RKO (cell line): ENCODE measurements at regions not wholly inside any gene's neighbourhood (a gene's known extent, or its start where the extent isn't known, plus 50 kb on each side); places are given as distances from the start of the nearest gene placed in this dataset.
A peak's percentile ranks its signal among the peaks of the same experiment; 100 is the strongest.
"Not testable (repeated sequence)": the region's sequence is repeated elsewhere in the genome, so short reads cannot be mapped to it uniquely, and the experiment has no call there.

ENCODE experiments used
- DNase-seq: peaks from one replicate; pipeline ENCODE4 v3.0.0-alpha.2; 2016; ENCODE audit warnings: low spot score

GRCh38 chr2:156254637-156255067, 77.9 kb downstream of the NR4A2 start:
- DNase-seq = not testable (repeated sequence)

GRCh38 chr2:156253765-156254164, 78.8 kb downstream of the NR4A2 start:
- DNase-seq = no peak

- no peak for DNase-seq
Observed at GRCh38 chr2:156242874-156243273, 89.6 kb downstream of the NR4A2 start.

GRCh38 chr2:156237558-156237957, 95.0 kb downstream of the NR4A2 start:
- DNase-seq = no peak

DNA sequence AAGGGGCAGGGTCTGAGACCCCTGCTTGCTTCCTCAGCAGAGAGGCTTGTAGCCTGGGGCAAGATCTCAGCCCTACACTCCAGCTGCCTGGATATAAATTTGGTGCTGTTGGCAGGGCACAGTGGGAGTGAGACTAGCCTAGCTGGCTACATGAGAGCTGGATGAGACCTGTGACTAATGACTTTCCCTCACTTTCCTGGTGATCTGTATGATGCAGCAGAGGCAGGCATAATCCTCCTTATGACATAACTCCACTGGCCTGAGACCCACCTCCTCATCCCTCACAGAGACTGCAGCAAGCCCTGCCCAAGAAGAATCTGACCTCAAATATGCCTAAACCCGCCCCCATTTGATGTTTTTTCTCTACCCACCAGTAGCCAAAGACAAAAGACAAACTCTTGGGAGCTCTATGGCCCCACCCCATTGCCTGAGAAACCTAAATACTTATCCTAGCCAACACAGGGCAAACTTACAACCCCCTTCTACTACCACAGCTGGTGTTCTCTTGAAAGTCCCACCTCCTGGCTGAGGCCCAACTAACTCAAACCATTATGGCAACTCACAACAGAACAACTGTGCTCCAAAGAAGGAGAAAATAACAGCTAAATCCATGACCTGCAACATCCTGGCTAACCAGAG, 102.7 kb downstream of the NR4A2 start:
- DNase-seq = no peak

DNA sequence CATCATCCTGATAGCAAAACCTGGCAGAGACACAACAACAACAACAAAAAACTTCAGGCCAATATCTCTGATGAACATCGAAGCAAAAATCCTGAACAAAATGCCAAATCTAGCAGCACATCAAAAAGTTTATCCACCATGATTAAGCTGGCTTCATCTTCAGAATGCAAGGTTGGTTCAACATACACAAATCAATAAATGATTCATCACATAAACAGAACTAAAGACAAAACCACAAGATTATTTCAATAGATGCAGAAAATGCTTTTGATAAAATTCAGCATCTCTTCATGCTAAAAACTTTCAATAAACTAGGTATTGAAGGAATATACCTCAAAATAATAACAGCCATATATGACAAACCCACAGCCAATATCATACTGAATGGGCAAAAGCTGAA, 109.2 kb downstream of the NR4A2 start:
- not testable (repeated sequence) for DNase-seq

GRCh38 chr2:156221703-156222102, 110.8 kb downstream of the NR4A2 start:
- DNase-seq = no peak

DNA sequence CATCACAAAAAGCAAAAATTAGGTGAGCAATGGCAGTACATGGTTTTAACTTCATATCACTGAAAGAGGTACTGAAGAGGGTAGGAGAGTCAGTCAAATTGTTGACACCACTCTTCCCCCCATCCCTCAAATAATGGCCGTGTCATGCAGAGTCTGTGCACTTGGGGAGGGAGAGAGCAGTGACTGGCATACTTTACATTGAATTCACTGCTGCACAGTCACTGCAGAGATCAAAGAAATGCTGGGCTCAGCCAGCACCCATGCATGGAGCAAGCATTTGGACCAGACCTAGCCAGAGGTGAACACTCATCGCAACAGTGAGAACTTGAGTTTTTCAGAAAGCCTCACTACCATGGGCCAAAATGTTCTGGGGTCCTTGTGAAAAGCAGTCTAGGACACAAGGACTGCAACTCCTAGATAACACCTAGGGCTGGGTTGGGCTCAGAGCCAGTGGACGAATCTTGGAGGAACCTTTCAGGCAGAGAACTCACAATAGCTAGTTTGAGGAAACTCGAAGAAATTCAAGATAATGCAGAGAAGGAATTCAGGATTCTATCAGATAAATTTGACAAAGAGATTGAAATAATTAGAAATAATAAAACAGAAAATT, 112.9 kb downstream of the NR4A2 start:
- DNase-seq = no peak

GRCh38 chr2:156215656-156216055, 116.9 kb downstream of the NR4A2 start:
- DNase-seq = peak; percentile 12

DNA sequence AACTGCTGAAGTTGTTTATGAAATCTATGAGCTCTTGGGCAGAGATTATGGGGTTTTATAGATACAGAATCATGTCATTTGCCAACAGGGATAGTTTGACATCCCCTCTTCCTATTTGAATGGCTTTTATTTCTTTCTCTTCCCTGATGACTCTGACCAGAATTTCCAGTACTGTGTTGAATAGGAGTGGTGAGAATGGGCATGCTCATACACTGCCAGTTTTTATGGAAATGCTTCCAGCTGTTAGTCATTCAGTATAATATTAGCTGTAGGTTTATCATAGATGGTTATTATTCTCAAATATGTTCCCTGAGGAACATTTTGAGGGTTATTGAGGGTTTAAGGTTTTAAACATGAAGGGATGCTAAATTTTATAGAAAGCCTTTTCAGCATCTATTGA, 121.2 kb downstream of the NR4A2 start:
- no peak for DNase-seq

- no peak for DNase-seq
Observed at GRCh38 chr2:156206355-156206754, 126.2 kb downstream of the NR4A2 start.

DNA sequence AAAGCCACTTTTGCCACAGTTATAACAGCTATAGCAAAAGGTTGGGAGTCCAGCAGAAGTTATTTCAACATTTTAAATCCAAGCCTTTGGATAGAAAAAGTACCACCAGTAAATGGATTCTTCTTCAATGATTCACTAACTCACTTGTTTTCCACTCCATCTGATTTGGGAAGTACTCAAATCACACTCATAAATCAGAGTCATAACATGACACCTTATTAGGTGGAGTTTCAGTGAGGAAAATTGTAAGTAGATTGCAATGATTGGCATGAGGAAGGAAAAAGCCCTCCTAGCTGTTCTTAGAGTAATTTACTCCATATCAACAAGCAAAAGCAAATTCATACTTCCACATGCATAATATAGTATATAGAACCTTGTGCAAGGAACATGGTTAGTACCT, 132.9 kb downstream of the NR4A2 start:
- DNase-seq = no peak

GRCh38 chr2:156196031-156196430, 136.5 kb downstream of the NR4A2 start:
- DNase-seq = no peak

DNA sequence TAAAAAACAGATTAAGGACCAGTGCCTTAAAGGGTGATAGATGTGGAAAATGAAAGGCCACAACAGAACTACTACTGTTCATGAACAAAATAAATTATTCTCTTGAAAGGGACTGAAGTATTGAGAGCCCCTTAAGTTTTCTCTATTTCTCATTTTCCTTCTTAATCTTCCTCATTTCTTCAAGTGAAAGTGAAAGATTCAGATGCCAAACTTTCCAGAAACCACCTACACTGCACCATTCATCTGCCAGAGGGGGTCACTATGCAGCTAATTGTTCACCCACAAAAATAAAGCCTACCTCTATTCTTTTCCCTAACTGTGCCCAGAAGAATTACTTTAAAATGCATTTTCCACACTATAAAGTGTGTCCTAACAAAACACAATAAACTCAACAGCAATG, 140.1 kb downstream of the NR4A2 start:
- peak; percentile 24 for DNase-seq

- DNase-seq = no peak
Observed at GRCh38 chr2:156191527-156191926, 141.0 kb downstream of the NR4A2 start.

GRCh38 chr2:156190517-156190916, 142.0 kb downstream of the NR4A2 start:
- no peak for DNase-seq

DNA sequence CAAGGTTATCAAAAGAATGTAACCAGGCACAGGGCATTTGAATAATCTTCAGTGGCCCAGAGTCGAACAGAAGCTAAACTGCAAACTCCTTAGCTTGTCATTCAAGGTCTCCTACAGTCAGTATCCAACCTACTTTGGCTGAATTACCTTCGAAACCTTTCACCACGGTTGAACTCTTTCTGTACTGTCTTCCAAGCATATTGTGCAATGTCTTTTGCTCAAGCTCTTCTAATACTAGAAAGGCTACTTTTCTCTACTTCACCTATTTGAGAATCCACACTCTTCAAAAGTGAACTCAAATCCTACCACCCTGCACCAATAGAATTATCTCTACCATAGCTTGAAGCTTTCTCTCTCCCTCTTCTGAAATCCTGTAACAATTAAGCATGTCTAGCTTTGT, 142.9 kb downstream of the NR4A2 start:
- no peak for DNase-seq

DNA sequence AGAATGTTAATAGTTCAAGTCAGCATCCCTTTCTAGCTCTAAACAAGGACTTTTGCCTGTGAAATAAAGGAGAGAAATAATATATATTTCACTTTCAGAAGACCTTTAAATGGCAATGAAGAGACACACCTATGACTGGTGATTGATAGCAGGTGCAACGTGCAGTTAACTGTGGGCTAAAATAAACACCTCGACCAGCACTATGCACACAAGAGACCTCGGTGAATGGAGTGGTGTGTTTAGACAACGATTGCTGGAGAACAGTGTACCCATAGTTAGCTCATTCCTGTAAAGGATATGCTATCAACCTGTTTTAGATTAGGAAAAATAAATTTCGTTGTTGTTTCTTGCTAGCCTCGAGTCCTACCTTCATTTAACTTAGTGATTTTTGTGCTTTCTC, 143.4 kb downstream of the NR4A2 start:
- no peak for DNase-seq

GRCh38 chr2:156182132-156182531, 150.4 kb downstream of the NR4A2 start:
- no peak for DNase-seq

GRCh38 chr2:156181208-156181607, 151.3 kb downstream of the NR4A2 start:
- DNase-seq = no peak

DNA sequence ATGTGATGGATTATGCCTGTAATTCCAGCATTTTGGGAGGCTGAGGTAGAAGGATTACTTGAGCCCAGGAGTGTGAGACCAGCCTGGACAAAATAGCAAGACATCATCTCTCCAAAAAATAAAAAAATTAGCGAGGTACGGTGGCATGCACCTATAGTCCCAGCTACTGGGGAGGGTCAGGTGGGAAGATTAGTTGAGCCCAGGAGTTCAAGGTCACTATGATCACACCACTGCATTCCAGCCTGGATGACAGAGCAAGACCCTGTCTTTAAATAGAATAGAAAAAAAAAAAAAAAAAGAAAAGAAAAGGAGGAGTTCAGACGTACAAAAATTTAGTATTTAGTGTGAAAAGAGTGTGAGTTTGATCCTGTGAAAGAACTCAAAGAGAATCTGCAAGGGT, 154.9 kb downstream of the NR4A2 start:
- DNase-seq = no peak

GRCh38 chr2:156175946-156176345, 156.6 kb downstream of the NR4A2 start:
- no peak for DNase-seq

DNA sequence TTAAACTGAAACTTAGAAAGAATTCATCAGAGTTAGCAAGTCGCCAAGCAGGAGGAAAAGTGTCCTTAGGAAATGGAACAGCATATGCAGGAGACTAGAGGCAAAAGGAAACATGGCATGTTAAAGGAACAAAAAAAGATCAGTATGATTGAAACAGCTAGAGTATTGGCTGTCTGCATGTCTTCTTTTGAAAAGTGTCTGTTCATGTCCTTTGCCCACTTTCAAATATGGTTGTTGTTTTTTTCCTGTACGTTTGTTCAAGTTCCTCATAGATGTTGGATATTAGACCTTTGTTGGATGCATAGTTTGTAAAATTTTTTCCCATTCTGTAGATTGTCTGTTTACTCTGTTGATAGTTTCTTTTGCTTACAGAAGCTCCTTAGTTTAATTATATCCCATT, 161.6 kb downstream of the NR4A2 start:
- DNase-seq = no peak

GRCh38 chr2:156165742-156166141, 166.8 kb downstream of the NR4A2 start:
- DNase-seq = no peak
